Astrocyte (in vitro differentiated cells and primary cell): ENCODE measurements at regions not wholly inside any gene's neighbourhood (a gene's known extent, or its start where the extent isn't known, plus 50 kb on each side); places are given as distances from the start of the nearest gene placed in this dataset.
"Not testable (repeated sequence)": the region's sequence is repeated elsewhere in the genome, so short reads cannot be mapped to it uniquely, and the experiment has no call there.

Experiments used
- EZH2 ChIP-seq: IDR thresholded peaks from 2 replicates; pipeline ENCODE4 v1.6.1; 2012; ENCODE audit warnings: mild to moderate bottlenecking, low read length, inconsistent platforms; ENCODE audit not compliant: insufficient read depth
- TF ChIP-seq, protein P1 (sequence below): IDR thresholded peaks from 2 replicates; pipeline ENCODE4 v1.5.1; 2011; ENCODE audit warnings: low read depth, mild to moderate bottlenecking, inconsistent platforms, low read length, moderate library complexity; ENCODE audit not compliant: insufficient read depth

DNA sequence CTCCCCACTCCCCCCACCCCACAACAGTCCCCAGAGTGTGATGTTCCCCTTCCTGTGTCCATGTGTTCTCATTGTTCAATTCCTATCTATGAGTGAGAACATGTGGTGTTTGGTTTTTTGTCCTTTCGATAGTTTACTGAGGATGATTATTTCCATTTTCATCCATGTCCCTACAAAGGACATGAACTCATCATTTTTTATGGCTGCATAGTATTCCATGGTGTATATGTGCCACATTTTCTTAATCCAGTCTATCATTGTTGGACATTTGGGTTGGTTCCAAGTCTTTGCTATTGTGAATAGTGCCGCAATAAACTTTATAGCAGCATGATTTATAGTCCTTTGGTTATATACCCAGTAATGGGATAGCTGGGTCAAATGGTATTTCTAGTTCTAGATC, 106.6 kb upstream of the WIPF3 start:
- TF ChIP-seq, protein P1, sequence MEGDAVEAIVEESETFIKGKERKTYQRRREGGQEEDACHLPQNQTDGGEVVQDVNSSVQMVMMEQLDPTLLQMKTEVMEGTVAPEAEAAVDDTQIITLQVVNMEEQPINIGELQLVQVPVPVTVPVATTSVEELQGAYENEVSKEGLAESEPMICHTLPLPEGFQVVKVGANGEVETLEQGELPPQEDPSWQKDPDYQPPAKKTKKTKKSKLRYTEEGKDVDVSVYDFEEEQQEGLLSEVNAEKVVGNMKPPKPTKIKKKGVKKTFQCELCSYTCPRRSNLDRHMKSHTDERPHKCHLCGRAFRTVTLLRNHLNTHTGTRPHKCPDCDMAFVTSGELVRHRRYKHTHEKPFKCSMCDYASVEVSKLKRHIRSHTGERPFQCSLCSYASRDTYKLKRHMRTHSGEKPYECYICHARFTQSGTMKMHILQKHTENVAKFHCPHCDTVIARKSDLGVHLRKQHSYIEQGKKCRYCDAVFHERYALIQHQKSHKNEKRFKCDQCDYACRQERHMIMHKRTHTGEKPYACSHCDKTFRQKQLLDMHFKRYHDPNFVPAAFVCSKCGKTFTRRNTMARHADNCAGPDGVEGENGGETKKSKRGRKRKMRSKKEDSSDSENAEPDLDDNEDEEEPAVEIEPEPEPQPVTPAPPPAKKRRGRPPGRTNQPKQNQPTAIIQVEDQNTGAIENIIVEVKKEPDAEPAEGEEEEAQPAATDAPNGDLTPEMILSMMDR, result not testable (repeated sequence)
- TF ChIP-seq EZH2, result not testable (repeated sequence)
